ENCODE measurements at regions not wholly inside any gene's neighbourhood (a gene's known extent, or its start where the extent isn't known, plus 50 kb on each side); places are given as distances from the start of the nearest gene placed in this dataset.

GRCh38 chr2:216786676-216787075 lies 73.2 kb downstream of the TNP1 start:
- H3K27ac ChIP-seq (ENCODE audit: low read depth, low read length), result no peak overlapping the region
- peaks cover 0 to 4% (median 2%) of the 10 kb centered on the region in 4 experiments; a peak in 3 of 7 replicates for H3K4me1 ChIP-seq (replicated peaks in 1 of 4; ENCODE audit: control insufficient read depth in 3 of 4, insufficient read depth in 4 of 4, low read length in 3 of 4)
- H2BK120ac ChIP-seq (replicated peaks; ENCODE audit: low read depth, low read length), result no peak overlapping the region
- H3K23me2 ChIP-seq (ENCODE audit: low read depth, low read length), result no peaks in the 10 kb centered on the region
- no peaks in the 10 kb centered on the region for H3K9me3 ChIP-seq (ENCODE audit: insufficient read depth in 2 of 2, low read depth in 1 of 2, low read length in 1 of 2)
- no peaks in the 10 kb centered on the region for H3K79me2 ChIP-seq (ENCODE audit: control insufficient read depth in 1 of 2, insufficient read depth in 2 of 2, low read length in 2 of 2)
- FAIRE-seq (no peak), DNase-seq (ENCODE audit: low read depth in 1 of 2, low spot score in 2 of 2) (no peak)
- H3K4me2 ChIP-seq (ENCODE audit: insufficient read depth in 1 of 2, low read depth in 2 of 2, low read length in 2 of 2), result no peak overlapping the region
- no peak overlapping the region for H2BK12ac ChIP-seq (ENCODE audit: low read depth, low read length)
- H4K91ac ChIP-seq (replicated peaks; ENCODE audit: insufficient read length, low read length), result no peak overlapping the region
- no peaks in the 10 kb centered on the region for H3K36me3 ChIP-seq (ENCODE audit: control insufficient read depth in 2 of 4, insufficient read depth in 4 of 4, low read length in 3 of 4)
- no peaks in the 10 kb centered on the region for H3K27me3 ChIP-seq (replicated peaks in 1 of 4; ENCODE audit: control insufficient read depth in 3 of 4, extremely low read depth in 1 of 4, insufficient read depth in 3 of 4, low read length in 3 of 4)
- WGBS, 2 experiments (ENCODE audit: extremely low coverage in 1 of 2, insufficient coverage in 1 of 2, insufficient read length in 1 of 2, insufficient replicate concordance in 2 of 2, low coverage in 1 of 2, low lambda C conversion rate in 2 of 2, missing lambda C conversion rate in 1 of 2), result 90% methylated on average over 9 of the region's 9 CpGs; no CpG with 5 or more reads in 1 of the 2 experiments
- H3K18ac ChIP-seq (ENCODE audit: extremely low read depth, low read length), result no peak overlapping the region
- no peak overlapping the region for H2BK5ac ChIP-seq (ENCODE audit: low read depth, low read length)
- no peak overlapping the region for H3K14ac ChIP-seq (ENCODE audit: insufficient read length)
- no peaks in the 10 kb centered on the region for H4K20me1 ChIP-seq (replicated peaks in 1 of 2; ENCODE audit: control insufficient read depth in 1 of 2, insufficient read depth in 2 of 2, low read length in 2 of 2)
- POLR2A ChIA-PET (ENCODE audit: partially characterized antibody), result no interaction called here
- H3K56ac ChIP-seq (replicated peaks; ENCODE audit: insufficient read length, low read depth, low read length), result no peak overlapping the region
- no peak overlapping the region for H2AFZ ChIP-seq (ENCODE audit: low read length)
- no peak overlapping the region for H3K4ac ChIP-seq (replicated peaks; ENCODE audit: insufficient read length, low read depth, low read length)
- H3K9ac ChIP-seq (replicated peaks in 1 of 4; ENCODE audit: extremely low read depth in 1 of 4, low read depth in 3 of 4, low read length in 3 of 4), result no peak overlapping the region
- no peak overlapping the region for H2AK5ac ChIP-seq (ENCODE audit: low read depth, low read length)
- H3K23ac ChIP-seq (ENCODE audit: insufficient read length), result no peak overlapping the region
- H3K4me3 ChIP-seq (ENCODE audit: extremely low read depth in 1 of 4, insufficient read depth in 2 of 4, low read depth in 3 of 4, low read length in 4 of 4), result no peak overlapping the region
- no peak overlapping the region for H2BK20ac ChIP-seq (ENCODE audit: low read length)
- peak overlapping the region; percentile 7 for H4K5ac ChIP-seq (ENCODE audit: insufficient read length, low read depth, low read length)
- H3K79me1 ChIP-seq (ENCODE audit: low read depth, low read length), result no peaks in the 10 kb centered on the region
- CTCF ChIA-PET (ENCODE audit: partially characterized antibody), result interaction anchor here (0.7 to 2.9 kb wide), 5 partner anchors 10 to 89 kb away, joined by 3 to 16 read pairs (median 4); no protein-coding TSS in a partner anchor
- no peak overlapping the region for H4K8ac ChIP-seq (ENCODE audit: extremely low read depth, insufficient read depth, low read length)
- H2BK15ac ChIP-seq (ENCODE audit: low read length), result peak overlapping the region; percentile 19; the same call in 1 of the 2 replicates
- TF ChIP-seq NANOG (IDR thresholded peaks at IDR 0.05; ENCODE audit: insufficient read depth, low read depth, low read length, poor library complexity, severe bottlenecking) (no peak), JUND (IDR thresholded peaks at IDR 0.05; ENCODE audit: low read length) (no peak), USF2 (IDR thresholded peaks at IDR 0.05; ENCODE audit: low read length) (no peak), BCL11A (IDR thresholded peaks at IDR 0.05; ENCODE audit: low read depth in 2 of 2, low read length in 2 of 2) (no peak), ASH2L (IDR thresholded peaks at IDR 0.05; ENCODE audit: low read length) (no peak), FOSL1 (IDR thresholded peaks at IDR 0.05; ENCODE audit: insufficient read depth, low read depth, low read length) (no peak), NRF1 (IDR thresholded peaks at IDR 0.05; ENCODE audit: low read depth, low read length) (no peak), SIX5 (IDR thresholded peaks at IDR 0.05; ENCODE audit: low read depth, low read length) (no peak), CEBPB (IDR thresholded peaks at IDR 0.05; ENCODE audit: low read depth, low read length) (no peak), RFX5 (IDR thresholded peaks at IDR 0.05; ENCODE audit: borderline replicate concordance, low read depth, low read length) (no peak), SP2 (IDR thresholded peaks at IDR 0.05; ENCODE audit: low read length) (no peak)

All from H1 (cell line).